SKM-1 treated with dmso at 0.1 percent for 144 hours (cell line): ENCODE measurements at regions not wholly inside any gene's neighbourhood (a gene's known extent, or its start where the extent isn't known, plus 50 kb on each side); places are given as distances from the start of the nearest gene placed in this dataset.

Source experiments
- DNase-seq: peaks from one replicate; lab custom pipeline; 2025; ENCODE audit not compliant: unreplicated experiment; lab: John Stamatoyannopoulos, UW

DNA sequence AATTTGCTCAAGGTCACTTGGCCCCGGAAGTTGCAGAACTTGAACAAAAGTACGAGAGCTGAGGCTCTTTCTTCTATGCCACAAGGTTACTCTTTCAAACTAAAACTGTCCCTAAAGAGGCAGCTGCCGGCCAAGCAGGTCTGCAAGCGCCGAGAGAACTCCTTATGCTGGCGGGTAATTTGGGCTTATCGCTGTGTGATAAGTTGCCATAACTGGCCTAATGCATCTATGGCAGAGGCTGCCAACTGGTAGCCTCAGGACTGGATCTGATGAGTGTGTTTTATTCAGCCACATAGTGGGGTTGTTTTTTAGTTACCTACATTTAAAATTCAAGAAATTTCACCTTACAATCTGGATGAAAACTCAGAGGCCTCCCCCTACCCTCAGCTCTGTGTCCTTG, 68.1 kb upstream of the SPOCK1 start:
- DNase-seq: no peak

DNA sequence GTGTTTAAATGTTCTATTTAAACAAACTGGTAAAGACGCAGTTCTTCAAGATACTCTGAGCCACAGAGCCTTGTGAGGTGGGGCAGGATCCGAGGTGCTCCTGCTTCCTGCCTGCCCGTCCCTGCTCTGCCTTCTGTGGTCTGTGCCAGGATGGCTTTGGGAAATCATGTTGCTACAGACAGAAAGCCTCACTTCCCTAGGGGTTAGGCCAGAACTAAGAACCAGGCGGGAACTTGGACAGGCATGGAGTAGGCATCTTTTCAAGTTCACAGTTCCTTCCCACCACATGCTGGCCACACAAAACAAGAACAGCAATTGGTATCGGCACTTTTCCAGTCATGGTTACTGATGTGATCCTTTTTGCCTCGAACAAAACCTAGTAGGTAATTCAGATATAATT, 67.7 kb upstream of the SPOCK1 start:
- no peak for DNase-seq

DNA sequence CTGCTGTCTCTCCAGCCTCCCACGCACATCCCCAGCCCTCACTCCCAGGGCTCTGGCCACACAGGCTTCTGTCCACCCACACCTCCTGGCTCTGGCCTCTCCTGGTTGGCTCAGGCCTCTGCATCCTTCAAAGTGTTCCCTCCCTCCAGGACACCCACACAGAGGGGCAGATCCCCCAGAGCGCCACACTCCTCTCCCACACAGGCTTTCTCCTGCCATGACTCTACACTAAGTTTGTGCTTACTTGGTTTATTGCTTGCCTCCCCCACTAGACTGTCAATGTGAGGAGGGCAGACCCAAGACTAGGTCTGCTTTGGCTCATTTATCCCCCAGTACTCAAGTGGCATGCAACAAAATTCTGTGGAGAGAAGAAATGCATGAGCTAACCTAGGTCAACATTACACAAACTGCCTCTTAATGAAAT, 67.0 kb upstream of the SPOCK1 start:
- no peak for DNase-seq

DNA sequence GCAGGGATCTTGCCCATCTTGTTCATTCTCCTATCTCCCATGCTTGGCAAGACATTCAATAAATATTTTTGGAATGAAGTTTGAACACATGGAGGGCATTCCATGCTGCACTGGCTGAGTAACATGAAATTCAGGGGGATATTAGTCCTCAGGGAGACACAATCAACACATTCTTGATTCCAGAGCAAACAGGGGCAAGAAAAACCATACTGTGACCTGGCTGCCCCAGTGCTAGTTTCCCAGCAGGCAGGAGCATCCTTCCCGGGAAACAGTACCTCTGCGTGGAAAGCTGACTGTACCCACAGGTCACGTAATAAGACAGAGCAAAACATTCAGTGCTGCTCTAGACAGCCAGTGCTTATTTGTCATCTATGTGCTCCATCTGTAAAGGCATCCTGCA, 66.3 kb upstream of the SPOCK1 start:
- no peak for DNase-seq

DNA sequence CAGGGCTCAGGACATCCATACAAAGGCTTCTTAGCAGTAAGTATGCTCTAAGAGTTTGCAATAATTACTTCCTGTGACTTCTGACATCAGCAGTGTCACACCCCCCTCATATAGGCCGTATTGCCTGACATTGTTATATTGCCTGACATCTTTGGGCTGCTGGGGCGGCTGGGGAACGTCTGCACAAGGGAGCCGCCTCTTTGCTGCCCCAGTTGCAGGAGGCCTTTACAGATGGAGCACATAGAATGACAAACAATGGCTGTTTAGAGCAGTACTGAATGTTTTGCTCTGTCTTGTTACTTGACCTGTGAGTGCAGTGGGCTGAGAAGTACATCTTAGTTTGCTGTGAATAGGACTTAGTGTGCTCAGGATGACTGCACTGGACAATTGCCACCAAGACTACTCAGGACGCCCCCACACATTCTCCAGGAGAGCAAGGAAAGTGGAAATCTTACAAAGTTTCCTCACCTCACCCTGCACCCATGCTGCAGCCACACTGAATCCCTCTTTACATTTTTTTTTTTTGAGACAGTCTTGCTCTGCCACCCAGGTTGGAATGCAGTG, 65.4 kb upstream of the SPOCK1 start:
- DNase-seq: peak; percentile 16

DNA sequence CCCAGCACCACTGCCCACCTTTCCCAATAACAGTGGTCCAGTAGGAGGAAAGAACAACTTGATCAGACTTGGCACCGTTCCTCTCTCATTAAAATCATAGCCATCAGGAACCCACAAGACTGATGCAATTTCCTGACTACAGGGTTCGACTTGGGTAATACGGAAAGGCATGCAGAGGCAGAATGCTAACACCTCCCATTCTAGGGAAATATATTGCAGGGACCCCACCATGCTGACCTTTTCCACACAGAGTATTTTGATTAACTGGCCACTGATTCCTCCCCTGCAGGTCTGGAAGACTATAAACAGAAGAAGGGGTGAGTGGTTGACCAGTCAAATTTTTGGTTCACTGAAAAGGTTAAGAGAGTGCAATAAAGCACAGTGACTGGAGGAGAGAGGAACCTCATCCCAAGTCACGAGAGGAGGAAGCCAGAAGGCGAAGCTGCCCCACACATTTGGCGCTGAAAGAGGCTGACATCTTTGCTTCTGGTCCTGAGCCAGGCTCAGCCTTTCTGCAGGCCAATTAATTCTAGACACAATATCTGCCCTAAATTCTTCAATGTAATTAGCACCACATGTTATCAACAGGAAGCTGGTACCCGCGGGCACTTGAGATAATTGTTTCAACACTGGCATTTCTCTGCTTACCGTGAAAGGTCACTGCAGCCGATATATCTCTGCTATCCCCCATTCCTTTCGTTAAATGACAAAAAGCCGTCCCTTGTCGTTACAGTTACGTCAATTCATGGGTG, 64.7 kb upstream of the SPOCK1 start:
- peak; percentile 94 for DNase-seq

DNA sequence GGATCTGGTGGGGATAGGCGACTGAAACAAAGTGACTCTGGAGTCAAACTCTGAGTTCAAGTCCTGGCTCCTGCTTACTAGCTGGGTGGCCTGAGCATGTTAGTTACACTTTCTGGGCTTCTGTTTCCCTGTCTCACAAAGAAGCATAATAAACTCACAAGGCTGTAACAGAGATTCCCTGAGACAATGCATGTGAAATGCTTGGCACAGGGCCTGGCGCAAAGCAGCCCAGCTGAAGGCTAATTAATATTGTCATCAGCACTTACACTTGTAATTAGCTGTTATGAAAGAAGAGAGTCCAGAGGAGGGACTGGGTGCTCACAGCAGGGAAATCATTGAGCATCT, 64.1 kb upstream of the SPOCK1 start:
- DNase-seq: no peak

DNA sequence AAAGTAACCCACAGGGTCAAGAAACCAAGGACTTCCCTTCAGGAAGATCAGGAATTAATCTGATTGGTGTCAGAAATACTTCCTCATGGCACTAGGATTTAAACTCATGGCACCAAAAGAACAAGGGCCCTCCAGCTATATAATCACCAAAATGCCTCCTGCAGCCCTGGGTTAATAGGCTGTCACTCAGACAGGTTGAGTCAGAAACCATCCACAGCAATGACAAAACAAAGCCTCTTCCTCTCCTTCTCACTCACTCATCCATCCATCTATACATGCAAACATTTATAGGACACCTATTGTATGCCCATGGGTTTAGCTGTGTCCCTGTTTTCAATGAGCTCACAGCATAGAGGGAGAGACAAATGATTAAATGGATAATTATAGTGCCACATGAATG, 62.5 kb upstream of the SPOCK1 start:
- DNase-seq: no peak

DNA sequence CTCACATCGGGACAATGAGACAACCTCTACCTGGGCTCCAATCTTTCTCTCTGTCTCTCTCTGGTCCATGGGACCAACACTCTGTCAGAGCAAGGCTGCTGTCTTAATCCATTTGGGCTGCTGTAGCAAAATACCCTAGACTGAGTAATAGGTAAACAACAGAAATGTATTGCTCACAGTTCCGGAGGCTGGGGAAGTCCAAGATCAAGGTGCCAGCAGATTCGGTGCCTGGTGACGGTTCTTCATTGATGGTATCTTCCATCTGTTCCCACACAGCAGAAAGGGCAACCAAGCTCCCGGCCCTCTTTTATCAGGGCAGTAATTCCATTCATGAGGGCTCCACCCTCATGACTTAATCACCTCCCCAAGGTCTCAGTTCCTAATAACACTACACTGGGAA, 61.3 kb upstream of the SPOCK1 start:
- DNase-seq: no peak
